GM23338 (cell line): ENCODE measurements at regions not wholly inside any gene's neighbourhood (a gene's known extent, or its start where the extent isn't known, plus 50 kb on each side); places are given as distances from the start of the nearest gene placed in this dataset.

Experiments
- EZH2 ChIP-seq: fragments of 200-600 bp; sonication (generic); IDR thresholded peaks from one replicate; pipeline ENCODE4 v1.8.0; 2017; ENCODE audit warnings: antibody characterized with exemption, mild to moderate bottlenecking, low read depth; ENCODE audit not compliant: unreplicated experiment
- EZH2phosphoT487 ChIP-seq: fragments of 200-600 bp; sonication (generic); IDR thresholded peaks from one replicate; pipeline ENCODE4 v1.8.1; 2018; ENCODE audit warnings: antibody characterized with exemption; ENCODE audit not compliant: unreplicated experiment
- POLR2AphosphoS5 ChIP-seq: IDR thresholded peaks from 2 replicates; pipeline ENCODE4 v1.6.1; 2016; ENCODE audit warnings: antibody characterized with exemption, low read depth
- ZNF114 ChIP-seq: fragments of 250-450 bp; sonication (Bioruptor Pico); IDR thresholded peaks from 2 replicates; pipeline ENCODE4 v1.5.0; 2020; ENCODE audit warnings: mild to moderate bottlenecking, moderate library complexity
- TF ChIP-seq, protein P1 (sequence below), 2 experiments: fragments of 200-600 bp in 1 of 2; sonication (generic) in 1 of 2; conservative IDR thresholded peaks; 2 replicates each; pipeline versions ENCODE4 v1.5.1 to v1.6.1; 2016 to 2017; ENCODE audit warnings: antibody characterized with exemption in 2 of 2, low read depth in 2 of 2, mild to moderate bottlenecking in 2 of 2, moderate library complexity in 1 of 2

DNA sequence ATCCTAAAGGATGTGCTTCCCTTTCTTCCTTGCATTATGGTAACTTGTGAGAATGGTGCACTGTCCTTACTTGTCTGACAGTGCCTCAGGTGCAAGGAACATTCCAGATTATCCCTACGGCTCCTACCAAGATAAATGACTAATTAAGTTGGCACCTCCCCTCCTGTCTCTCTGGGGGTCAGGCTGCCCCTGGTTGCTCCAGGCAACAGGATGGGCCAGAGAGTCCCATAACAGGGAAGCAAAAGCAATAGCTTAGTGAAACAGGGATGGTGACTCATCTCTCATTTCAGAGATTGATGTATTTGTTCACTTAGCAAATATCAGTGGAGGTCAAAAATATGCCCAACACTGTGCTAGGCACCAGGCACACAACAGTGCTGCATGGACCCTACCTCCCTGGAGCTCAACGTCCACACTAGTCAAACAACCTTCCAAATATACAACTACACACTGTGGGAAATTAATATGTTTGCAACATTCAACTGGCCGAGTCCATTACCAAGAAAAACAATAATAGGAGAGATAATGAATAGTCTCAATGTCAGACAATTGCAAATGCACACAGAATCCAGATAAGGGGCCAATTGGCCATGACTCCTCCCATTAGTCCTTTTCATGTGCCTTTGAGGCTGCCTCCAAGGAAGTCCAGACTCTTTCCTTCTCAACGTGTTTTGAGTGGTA is 249.0 kb downstream of the TLE3 start:
- TF ChIP-seq, protein P1, sequence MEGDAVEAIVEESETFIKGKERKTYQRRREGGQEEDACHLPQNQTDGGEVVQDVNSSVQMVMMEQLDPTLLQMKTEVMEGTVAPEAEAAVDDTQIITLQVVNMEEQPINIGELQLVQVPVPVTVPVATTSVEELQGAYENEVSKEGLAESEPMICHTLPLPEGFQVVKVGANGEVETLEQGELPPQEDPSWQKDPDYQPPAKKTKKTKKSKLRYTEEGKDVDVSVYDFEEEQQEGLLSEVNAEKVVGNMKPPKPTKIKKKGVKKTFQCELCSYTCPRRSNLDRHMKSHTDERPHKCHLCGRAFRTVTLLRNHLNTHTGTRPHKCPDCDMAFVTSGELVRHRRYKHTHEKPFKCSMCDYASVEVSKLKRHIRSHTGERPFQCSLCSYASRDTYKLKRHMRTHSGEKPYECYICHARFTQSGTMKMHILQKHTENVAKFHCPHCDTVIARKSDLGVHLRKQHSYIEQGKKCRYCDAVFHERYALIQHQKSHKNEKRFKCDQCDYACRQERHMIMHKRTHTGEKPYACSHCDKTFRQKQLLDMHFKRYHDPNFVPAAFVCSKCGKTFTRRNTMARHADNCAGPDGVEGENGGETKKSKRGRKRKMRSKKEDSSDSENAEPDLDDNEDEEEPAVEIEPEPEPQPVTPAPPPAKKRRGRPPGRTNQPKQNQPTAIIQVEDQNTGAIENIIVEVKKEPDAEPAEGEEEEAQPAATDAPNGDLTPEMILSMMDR (conservative IDR thresholded peaks at IDR 0.05; ENCODE audit: low read depth in 2 of 2) = no peak
- TF ChIP-seq EZH2phosphoT487 (no peak), ZNF114 (CRISPR knock-in tag) (no peak), POLR2AphosphoS5 (no peak), EZH2 (no peak)
